ENCODE measurements at regions not wholly inside any gene's neighbourhood (a gene's known extent, or its start where the extent isn't known, plus 50 kb on each side); places are given as distances from the start of the nearest gene placed in this dataset.

GRCh38 chr2:71821856-71822255 lies 325.8 kb downstream of the CYP26B1 start:
- TF ChIP-seq, protein P1, sequence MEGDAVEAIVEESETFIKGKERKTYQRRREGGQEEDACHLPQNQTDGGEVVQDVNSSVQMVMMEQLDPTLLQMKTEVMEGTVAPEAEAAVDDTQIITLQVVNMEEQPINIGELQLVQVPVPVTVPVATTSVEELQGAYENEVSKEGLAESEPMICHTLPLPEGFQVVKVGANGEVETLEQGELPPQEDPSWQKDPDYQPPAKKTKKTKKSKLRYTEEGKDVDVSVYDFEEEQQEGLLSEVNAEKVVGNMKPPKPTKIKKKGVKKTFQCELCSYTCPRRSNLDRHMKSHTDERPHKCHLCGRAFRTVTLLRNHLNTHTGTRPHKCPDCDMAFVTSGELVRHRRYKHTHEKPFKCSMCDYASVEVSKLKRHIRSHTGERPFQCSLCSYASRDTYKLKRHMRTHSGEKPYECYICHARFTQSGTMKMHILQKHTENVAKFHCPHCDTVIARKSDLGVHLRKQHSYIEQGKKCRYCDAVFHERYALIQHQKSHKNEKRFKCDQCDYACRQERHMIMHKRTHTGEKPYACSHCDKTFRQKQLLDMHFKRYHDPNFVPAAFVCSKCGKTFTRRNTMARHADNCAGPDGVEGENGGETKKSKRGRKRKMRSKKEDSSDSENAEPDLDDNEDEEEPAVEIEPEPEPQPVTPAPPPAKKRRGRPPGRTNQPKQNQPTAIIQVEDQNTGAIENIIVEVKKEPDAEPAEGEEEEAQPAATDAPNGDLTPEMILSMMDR (conservative IDR thresholded peaks at IDR 0.05; ENCODE audit: low read depth, low read length) = no peak
- TF ChIP-seq EZH2 (IDR thresholded peaks at IDR 0.05; ENCODE audit: borderline replicate concordance, low read depth, low read length, poor library complexity, severe bottlenecking) = no peak

Measured in A673 (cell line).